NB4 (cell line): ENCODE measurements at regions not wholly inside any gene's neighbourhood (a gene's known extent, or its start where the extent isn't known, plus 50 kb on each side); places are given as distances from the start of the nearest gene placed in this dataset.

Experiments
- POLR2A ChIP-seq: IDR thresholded peaks from 2 replicates; pipeline ENCODE4 v1.6.1; 2011; ENCODE audit warnings: mild to moderate bottlenecking; ENCODE audit not compliant: insufficient read length; ENCODE audit errors: extremely low read depth
- TF ChIP-seq, protein P1 (sequence below): IDR thresholded peaks from one replicate; pipeline ENCODE4 v1.5.1; 2012; ENCODE audit warnings: low read depth, low read length

DNA sequence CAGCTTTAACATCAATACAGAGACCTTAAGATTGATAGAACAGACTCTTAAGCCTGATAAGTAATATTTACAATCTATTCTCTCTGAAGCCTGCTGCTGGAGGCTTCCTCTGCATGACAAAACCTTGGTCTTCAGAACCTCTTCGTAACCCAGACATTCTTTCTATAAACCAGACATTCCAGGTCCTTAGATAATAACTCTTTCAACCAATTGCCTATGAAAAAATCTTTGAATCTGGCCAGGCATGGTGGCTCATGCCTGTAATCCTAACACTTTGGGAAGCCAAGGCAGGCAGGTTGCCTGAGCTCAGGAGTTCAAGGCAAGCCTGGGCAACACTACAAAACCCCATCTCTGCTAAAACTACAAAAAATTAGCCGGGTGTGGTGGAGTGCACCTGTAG lies 327.8 kb downstream of the ENC1 start:
- TF ChIP-seq, protein P1, sequence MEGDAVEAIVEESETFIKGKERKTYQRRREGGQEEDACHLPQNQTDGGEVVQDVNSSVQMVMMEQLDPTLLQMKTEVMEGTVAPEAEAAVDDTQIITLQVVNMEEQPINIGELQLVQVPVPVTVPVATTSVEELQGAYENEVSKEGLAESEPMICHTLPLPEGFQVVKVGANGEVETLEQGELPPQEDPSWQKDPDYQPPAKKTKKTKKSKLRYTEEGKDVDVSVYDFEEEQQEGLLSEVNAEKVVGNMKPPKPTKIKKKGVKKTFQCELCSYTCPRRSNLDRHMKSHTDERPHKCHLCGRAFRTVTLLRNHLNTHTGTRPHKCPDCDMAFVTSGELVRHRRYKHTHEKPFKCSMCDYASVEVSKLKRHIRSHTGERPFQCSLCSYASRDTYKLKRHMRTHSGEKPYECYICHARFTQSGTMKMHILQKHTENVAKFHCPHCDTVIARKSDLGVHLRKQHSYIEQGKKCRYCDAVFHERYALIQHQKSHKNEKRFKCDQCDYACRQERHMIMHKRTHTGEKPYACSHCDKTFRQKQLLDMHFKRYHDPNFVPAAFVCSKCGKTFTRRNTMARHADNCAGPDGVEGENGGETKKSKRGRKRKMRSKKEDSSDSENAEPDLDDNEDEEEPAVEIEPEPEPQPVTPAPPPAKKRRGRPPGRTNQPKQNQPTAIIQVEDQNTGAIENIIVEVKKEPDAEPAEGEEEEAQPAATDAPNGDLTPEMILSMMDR = no peak
- no peak for TF ChIP-seq POLR2A
